ENCODE measurements at regions not wholly inside any gene's neighbourhood (a gene's known extent, or its start where the extent isn't known, plus 50 kb on each side); places are given as distances from the start of the nearest gene placed in this dataset.

DNA sequence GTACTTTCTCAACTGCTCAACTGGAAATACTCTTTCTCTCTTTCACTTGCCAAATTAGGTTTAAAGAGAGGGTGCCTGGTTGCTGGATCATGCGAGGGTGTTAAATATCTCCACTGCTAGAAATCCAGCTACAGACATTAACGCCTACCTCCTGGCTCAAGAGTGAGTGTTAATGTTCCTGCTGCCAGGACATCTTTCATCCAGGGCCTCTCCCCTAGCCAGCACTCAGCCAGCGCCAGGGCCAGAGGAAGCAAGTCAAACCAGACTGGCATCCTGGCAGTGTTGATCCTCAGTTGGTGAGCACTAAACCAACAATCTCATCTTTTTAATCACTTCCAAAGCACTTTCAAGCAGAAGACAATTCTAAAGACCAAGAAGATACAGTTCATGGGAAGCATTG, 92.9 kb upstream of the BARHL2 start:
- TF ChIP-seq, protein P1, sequence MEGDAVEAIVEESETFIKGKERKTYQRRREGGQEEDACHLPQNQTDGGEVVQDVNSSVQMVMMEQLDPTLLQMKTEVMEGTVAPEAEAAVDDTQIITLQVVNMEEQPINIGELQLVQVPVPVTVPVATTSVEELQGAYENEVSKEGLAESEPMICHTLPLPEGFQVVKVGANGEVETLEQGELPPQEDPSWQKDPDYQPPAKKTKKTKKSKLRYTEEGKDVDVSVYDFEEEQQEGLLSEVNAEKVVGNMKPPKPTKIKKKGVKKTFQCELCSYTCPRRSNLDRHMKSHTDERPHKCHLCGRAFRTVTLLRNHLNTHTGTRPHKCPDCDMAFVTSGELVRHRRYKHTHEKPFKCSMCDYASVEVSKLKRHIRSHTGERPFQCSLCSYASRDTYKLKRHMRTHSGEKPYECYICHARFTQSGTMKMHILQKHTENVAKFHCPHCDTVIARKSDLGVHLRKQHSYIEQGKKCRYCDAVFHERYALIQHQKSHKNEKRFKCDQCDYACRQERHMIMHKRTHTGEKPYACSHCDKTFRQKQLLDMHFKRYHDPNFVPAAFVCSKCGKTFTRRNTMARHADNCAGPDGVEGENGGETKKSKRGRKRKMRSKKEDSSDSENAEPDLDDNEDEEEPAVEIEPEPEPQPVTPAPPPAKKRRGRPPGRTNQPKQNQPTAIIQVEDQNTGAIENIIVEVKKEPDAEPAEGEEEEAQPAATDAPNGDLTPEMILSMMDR (IDR thresholded peaks at IDR 0.05): no peak
- TF ChIP-seq EP300 (IDR thresholded peaks at IDR 0.05; ENCODE audit: low read depth) (no peak), POLR2A (IDR thresholded peaks at IDR 0.05) (no peak)
